ENCODE measurements at regions not wholly inside any gene's neighbourhood (a gene's known extent, or its start where the extent isn't known, plus 50 kb on each side); places are given as distances from the start of the nearest gene placed in this dataset.

- no peak overlapping the region for H3K4me3 ChIP-seq
- H3K36me3 ChIP-seq: no peaks in the 10 kb centered on the region
- H3K27me3 ChIP-seq: peaks cover 4% of the 10 kb centered on the region
- TF ChIP-seq POLR2AphosphoS5 (IDR thresholded peaks at IDR 0.05) (no peak), POLR2A (IDR thresholded peaks at IDR 0.05) (no peak), EP300 (IDR thresholded peaks at IDR 0.05) (no peak), CTCF (IDR thresholded peaks at IDR 0.05) (no peak)
- H3K27ac ChIP-seq: no peak overlapping the region
- H3K9me3 ChIP-seq: no peaks in the 10 kb centered on the region
- WGBS, 2 donors (ENCODE audit: low coverage in 1 of 2): 50 to 72% methylated on average over 1 to 2 of the region's 2 CpGs
- no peaks in the 10 kb centered on the region for H3K4me1 ChIP-seq
- ATAC-seq: no peak
Measured at GRCh38 chr11:116221351-116221750, 551.4 kb downstream of the BUD13 start.

- Histone ChIP-seq H3K27me3 (no peaks in the 10 kb centered on the region), H3K27ac (no peak overlapping the region), H3K36me3 (no peaks in the 10 kb centered on the region), H3K4me3 (no peak overlapping the region), H3K9me3 (no peaks in the 10 kb centered on the region), H3K4me1 (no peaks in the 10 kb centered on the region)
- no peak for TF ChIP-seq EP300 (IDR thresholded peaks at IDR 0.05)
- TF ChIP-seq POLR2AphosphoS5 (IDR thresholded peaks at IDR 0.05): no peak
- no peak for TF ChIP-seq CTCF (IDR thresholded peaks at IDR 0.05)
- TF ChIP-seq POLR2A (IDR thresholded peaks at IDR 0.05): no peak
- WGBS, 2 donors (ENCODE audit: low coverage in 1 of 2): 34 to 41% methylated on average over 3 to 4 of the region's 5 CpGs
- ATAC-seq: no peak
Measured at GRCh38 chr11:116219171-116219635, 553.6 kb downstream of the BUD13 start.

GRCh38 chr11:116217441-116217840 lies 555.3 kb downstream of the BUD13 start:
- no peaks in the 10 kb centered on the region for H3K27me3 ChIP-seq

GRCh38 chr11:116217006-116217405 lies 555.8 kb downstream of the BUD13 start:
- no peaks in the 10 kb centered on the region for H3K9me3 ChIP-seq
- no peak overlapping the region for H3K4me3 ChIP-seq
- TF ChIP-seq EP300 (IDR thresholded peaks at IDR 0.05) (no peak), CTCF (IDR thresholded peaks at IDR 0.05) (peak in 3 of 4 experiments; percentile 33 to 77 (median 55))
- H3K27me3 ChIP-seq: no peaks in the 10 kb centered on the region
- H3K4me1 ChIP-seq: no peaks in the 10 kb centered on the region
- no peaks in the 10 kb centered on the region for H3K36me3 ChIP-seq
- 36 to 71% methylated on average over 5 to 6 of the region's 6 CpGs for WGBS, 2 donors (ENCODE audit: low coverage in 1 of 2)
- ATAC-seq: no peak
- no peak overlapping the region for H3K27ac ChIP-seq

More at GRCh38 chr11:116217441-116217840, 555.3 kb downstream of the BUD13 start:
- H3K9me3 ChIP-seq: no peaks in the 10 kb centered on the region
- no peaks in the 10 kb centered on the region for H3K36me3 ChIP-seq
- no peaks in the 10 kb centered on the region for H3K4me1 ChIP-seq
- TF ChIP-seq EP300 (IDR thresholded peaks at IDR 0.05): no peak
- TF ChIP-seq POLR2AphosphoS5 (IDR thresholded peaks at IDR 0.05): no peak
- no peak for TF ChIP-seq POLR2A (IDR thresholded peaks at IDR 0.05)
- TF ChIP-seq CTCF (IDR thresholded peaks at IDR 0.05): no peak
- no peak overlapping the region for H3K4me3 ChIP-seq
- ATAC-seq: no peak
- H3K27ac ChIP-seq: no peak overlapping the region
- 100% methylated on average over 1 of the region's 1 CpG for WGBS, 2 donors (ENCODE audit: low coverage in 1 of 2)

GRCh38 chr11:116215471-116216113 lies 557.2 kb downstream of the BUD13 start:
- H3K4me1 ChIP-seq: no peaks in the 10 kb centered on the region
- no peak overlapping the region for H3K27ac ChIP-seq
- H3K27me3 ChIP-seq: peaks cover 6% of the 10 kb centered on the region
- no peaks in the 10 kb centered on the region for H3K9me3 ChIP-seq
- TF ChIP-seq EP300 (IDR thresholded peaks at IDR 0.05): no peak
- TF ChIP-seq POLR2AphosphoS5 (IDR thresholded peaks at IDR 0.05): no peak
- no peak for TF ChIP-seq POLR2A (IDR thresholded peaks at IDR 0.05)
- no peak for TF ChIP-seq CTCF (IDR thresholded peaks at IDR 0.05)
- no peak overlapping the region for H3K4me3 ChIP-seq
- H3K36me3 ChIP-seq: no peaks in the 10 kb centered on the region
- ATAC-seq: no peak
- 85% methylated on average over 3 of the region's 4 CpGs; no CpG with 5 or more reads in 1 of the 2 donors for WGBS, 2 donors (ENCODE audit: low coverage in 1 of 2)

Data from gastroesophageal sphincter (tissue), 4 donors.